ENCODE measurements at regions not wholly inside any gene's neighbourhood (a gene's known extent, or its start where the extent isn't known, plus 50 kb on each side); places are given as distances from the start of the nearest gene placed in this dataset.

GRCh38 chr20:43843965-43844660 is 70.5 kb upstream of the TOX2 start:
- TF ChIP-seq POLR2A (IDR thresholded peaks at IDR 0.05; ENCODE audit: low read length) (no peak), GATA1 (IDR thresholded peaks at IDR 0.05; ENCODE audit: low read depth, low read length) (no peak)
